ENCODE measurements at regions not wholly inside any gene's neighbourhood (a gene's known extent, or its start where the extent isn't known, plus 50 kb on each side); places are given as distances from the start of the nearest gene placed in this dataset.

DNA sequence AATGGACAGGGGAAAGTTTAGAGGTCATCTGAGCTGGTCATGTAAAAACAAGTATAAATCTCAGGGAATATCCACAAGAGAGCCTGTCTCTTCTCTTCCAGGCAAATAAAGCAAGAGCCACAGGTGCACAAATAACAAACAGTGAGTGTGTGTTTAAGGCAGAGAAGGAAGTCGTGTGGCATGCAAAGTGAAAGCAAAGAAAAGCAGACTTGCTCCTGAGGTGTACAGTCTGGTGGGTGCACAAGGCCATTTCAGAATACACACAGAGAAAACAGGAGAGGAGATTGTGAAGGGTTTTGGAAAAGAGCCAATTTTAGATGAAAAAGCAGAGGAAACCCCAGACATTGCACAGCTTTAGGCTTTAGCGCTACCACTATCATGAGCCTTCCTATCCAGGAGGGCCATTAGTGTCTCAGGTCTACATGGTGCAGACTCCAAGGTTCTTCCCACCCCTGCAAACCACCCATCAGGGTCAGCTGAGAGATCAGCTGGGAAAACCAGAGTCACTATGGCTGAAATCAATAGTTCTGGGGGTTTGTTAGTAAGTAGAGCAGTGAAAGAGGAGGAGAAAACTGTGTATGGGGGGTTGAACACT, 355.8 kb downstream of the KLHL4 start:
- TF ChIP-seq, protein P1, sequence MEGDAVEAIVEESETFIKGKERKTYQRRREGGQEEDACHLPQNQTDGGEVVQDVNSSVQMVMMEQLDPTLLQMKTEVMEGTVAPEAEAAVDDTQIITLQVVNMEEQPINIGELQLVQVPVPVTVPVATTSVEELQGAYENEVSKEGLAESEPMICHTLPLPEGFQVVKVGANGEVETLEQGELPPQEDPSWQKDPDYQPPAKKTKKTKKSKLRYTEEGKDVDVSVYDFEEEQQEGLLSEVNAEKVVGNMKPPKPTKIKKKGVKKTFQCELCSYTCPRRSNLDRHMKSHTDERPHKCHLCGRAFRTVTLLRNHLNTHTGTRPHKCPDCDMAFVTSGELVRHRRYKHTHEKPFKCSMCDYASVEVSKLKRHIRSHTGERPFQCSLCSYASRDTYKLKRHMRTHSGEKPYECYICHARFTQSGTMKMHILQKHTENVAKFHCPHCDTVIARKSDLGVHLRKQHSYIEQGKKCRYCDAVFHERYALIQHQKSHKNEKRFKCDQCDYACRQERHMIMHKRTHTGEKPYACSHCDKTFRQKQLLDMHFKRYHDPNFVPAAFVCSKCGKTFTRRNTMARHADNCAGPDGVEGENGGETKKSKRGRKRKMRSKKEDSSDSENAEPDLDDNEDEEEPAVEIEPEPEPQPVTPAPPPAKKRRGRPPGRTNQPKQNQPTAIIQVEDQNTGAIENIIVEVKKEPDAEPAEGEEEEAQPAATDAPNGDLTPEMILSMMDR (IDR thresholded peaks at IDR 0.05; ENCODE audit: low read length, missing control alignments): no peak
- H3K4me3 ChIP-seq (replicated peaks; ENCODE audit: low read depth, low read length): no peak overlapping the region
- DNase-seq (ENCODE audit: low read depth): no peak

DNA sequence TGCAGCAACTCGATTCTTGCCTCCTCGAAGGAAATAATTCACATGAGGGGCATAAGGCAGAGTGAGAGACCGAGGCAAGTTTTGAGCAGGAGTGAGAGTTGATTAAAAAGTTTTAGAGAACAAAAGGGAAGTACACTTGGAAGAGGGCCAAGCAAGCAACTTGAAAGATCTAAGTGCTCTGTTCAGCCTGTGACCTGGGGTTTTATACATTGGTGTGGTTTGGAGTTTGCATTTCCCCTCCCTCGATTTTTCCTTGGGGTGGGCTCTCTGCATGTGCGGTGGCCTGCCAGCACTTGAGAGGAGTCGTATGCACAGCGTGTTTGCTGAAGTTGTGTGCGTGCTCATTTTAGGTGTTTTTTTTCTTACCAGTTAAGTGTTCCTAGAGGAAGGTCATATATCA, 356.4 kb downstream of the KLHL4 start:
- H3K4me3 ChIP-seq (replicated peaks; ENCODE audit: low read depth, low read length): no peak overlapping the region
- TF ChIP-seq, protein P1 (IDR thresholded peaks at IDR 0.05; ENCODE audit: low read length, missing control alignments): no peak
- DNase-seq (ENCODE audit: low read depth): no peak

DNA sequence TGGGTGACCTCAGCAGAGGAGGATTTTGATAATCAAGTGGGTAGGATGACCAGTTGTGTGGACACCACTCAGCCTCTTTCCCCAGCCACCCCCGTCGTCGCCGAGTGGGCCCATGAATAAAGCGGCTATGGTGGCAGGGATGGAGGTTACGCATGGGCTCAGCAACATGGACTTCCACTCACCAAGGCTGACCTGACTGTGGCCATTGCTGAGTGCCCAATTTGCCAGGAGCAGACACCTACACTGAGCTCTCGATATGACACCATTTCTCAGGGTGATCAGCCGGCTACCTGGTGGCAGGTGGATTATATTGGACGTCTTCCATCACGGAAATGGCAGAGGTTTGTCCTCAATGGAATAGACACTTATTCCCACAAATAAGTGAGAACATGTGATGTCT, 361.3 kb downstream of the KLHL4 start:
- TF ChIP-seq, protein P1 (IDR thresholded peaks at IDR 0.05; ENCODE audit: low read length, missing control alignments): no peak
- H3K4me3 ChIP-seq (replicated peaks; ENCODE audit: low read depth, low read length): no peak overlapping the region
- DNase-seq (ENCODE audit: low read depth): no peak

DNA sequence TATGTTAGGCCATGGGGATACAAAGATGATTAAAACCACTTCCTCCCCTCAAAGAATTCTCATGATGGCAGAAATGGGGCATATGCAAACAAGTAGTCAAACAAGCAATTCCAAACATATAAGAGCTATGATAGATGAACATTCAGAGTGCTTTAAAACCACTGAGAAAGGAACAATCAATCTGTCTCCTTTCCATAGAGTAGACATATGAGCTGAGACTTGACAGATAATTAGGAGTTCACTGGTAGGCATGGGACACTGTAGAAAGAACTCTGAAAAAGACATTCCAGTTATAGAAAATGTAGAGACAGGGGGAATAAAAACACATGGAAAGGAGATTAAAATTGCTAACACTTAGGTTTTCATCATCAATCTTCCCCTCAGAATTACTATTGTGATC, 372.8 kb downstream of the KLHL4 start:
- no peak for DNase-seq (ENCODE audit: low read depth)
- TF ChIP-seq, protein P1 (IDR thresholded peaks at IDR 0.05; ENCODE audit: low read length, missing control alignments): no peak
- H3K4me3 ChIP-seq (replicated peaks; ENCODE audit: low read depth, low read length): no peak overlapping the region

- H3K4me3 ChIP-seq (replicated peaks; ENCODE audit: low read depth, low read length): no peak overlapping the region
- no peak for DNase-seq (ENCODE audit: low read depth)
- TF ChIP-seq, protein P1 (IDR thresholded peaks at IDR 0.05; ENCODE audit: low read length, missing control alignments): no peak
Observed at GRCh38 chrX:87895421-87895820, 377.8 kb downstream of the KLHL4 start.

- no peak for DNase-seq (ENCODE audit: low read depth)
- H3K4me3 ChIP-seq (replicated peaks; ENCODE audit: low read depth, low read length): no peak overlapping the region
- TF ChIP-seq, protein P1 (IDR thresholded peaks at IDR 0.05; ENCODE audit: low read length, missing control alignments): no peak
Observed at GRCh38 chrX:87896057-87896456, 378.5 kb downstream of the KLHL4 start.

GRCh38 chrX:87900320-87900908, 382.8 kb downstream of the KLHL4 start:
- TF ChIP-seq, protein P1 (IDR thresholded peaks at IDR 0.05; ENCODE audit: low read length, missing control alignments): no peak
- DNase-seq (ENCODE audit: low read depth): no peak
- no peak overlapping the region for H3K4me3 ChIP-seq (replicated peaks; ENCODE audit: low read depth, low read length)

Measured in fibroblast of pulmonary artery (primary cell).